Mesothelial cell of epicardium (in vitro differentiated cells): ENCODE measurements at regions not wholly inside any gene's neighbourhood (a gene's known extent, or its start where the extent isn't known, plus 50 kb on each side); places are given as distances from the start of the nearest gene placed in this dataset.

Source experiments
- DNase-seq, 2 experiments: peaks; one replicate each; pipeline ENCODE4 v3.0.0; 2021; ENCODE audit warnings: low spot score in 2 of 2; ENCODE audit not compliant: unreplicated experiment in 2 of 2
- H3K27ac Mint-ChIP-seq: 2 replicates; pipeline ENCODE4 v1.8.0; 2021; ENCODE audit warnings: mixed read lengths
- H3K27me3 Mint-ChIP-seq: 2 replicates; pipeline ENCODE4 v1.8.0; 2021; ENCODE audit warnings: low read depth, mixed read lengths
- H3K36me3 Mint-ChIP-seq: 2 replicates; pipeline ENCODE4 v1.8.0; 2021; ENCODE audit warnings: mixed read lengths
- H3K4me1 Mint-ChIP-seq: 2 replicates; pipeline ENCODE4 v1.8.0; 2021; ENCODE audit warnings: mixed read lengths
- H3K4me3 Mint-ChIP-seq: 2 replicates; pipeline ENCODE4 v1.8.0; 2021; ENCODE audit warnings: mild to moderate bottlenecking, moderate library complexity, mixed read lengths
- H3K9me3 Mint-ChIP-seq: 2 replicates; pipeline ENCODE4 v1.8.0; 2021; ENCODE audit warnings: mixed read lengths
- CTCF ChIP-seq: fragments of 200-600 bp; sonication (generic); IDR thresholded peaks from one replicate; pipeline ENCODE4 v1.5.0; 2021; ENCODE audit warnings: antibody characterized with exemption; ENCODE audit not compliant: unreplicated experiment

GRCh38 chr19:31975461-31975860 is 369.9 kb upstream of the ZNF507 start:
- DNase-seq = peak in 1 of 2 experiments; percentile 31
- Mint-ChIP-seq H3K27ac (no peak overlapping the region), H3K9me3 (no peaks in the 10 kb centered on the region), H3K27me3 (no peaks in the 10 kb centered on the region), H3K4me1 (peaks cover 16% of the 10 kb centered on the region), H3K36me3 (peaks cover 5% of the 10 kb centered on the region), H3K4me3 (no peak overlapping the region)
- no peak for TF ChIP-seq CTCF

- Mint-ChIP-seq H3K27me3 (no peaks in the 10 kb centered on the region), H3K27ac (no peak overlapping the region), H3K36me3 (peaks cover 5% of the 10 kb centered on the region), H3K9me3 (no peaks in the 10 kb centered on the region), H3K4me1 (peaks cover 8% of the 10 kb centered on the region), H3K4me3 (no peak overlapping the region)
- no peak for TF ChIP-seq CTCF
- peak in 1 of 2 experiments; percentile 10 for DNase-seq
These were observed 368.5 kb upstream of the ZNF507 start for GRCh38 chr19:31976775-31977536.

- Mint-ChIP-seq H3K9me3 (no peaks in the 10 kb centered on the region), H3K36me3 (no peaks in the 10 kb centered on the region), H3K4me1 (peaks cover 8% of the 10 kb centered on the region), H3K4me3 (no peak overlapping the region), H3K27ac (no peak overlapping the region), H3K27me3 (no peaks in the 10 kb centered on the region)
- no peak for TF ChIP-seq CTCF
- no peak for DNase-seq
These were observed 366.0 kb upstream of the ZNF507 start for GRCh38 chr19:31979362-31979761.

- Mint-ChIP-seq H3K9me3 (peaks cover 1% of the 10 kb centered on the region), H3K4me3 (no peak overlapping the region), H3K36me3 (peaks cover under 1% of the 10 kb centered on the region), H3K27ac (no peak overlapping the region), H3K4me1 (peaks cover 8% of the 10 kb centered on the region), H3K27me3 (no peaks in the 10 kb centered on the region)
- no peak for TF ChIP-seq CTCF
- DNase-seq = no peak
These were observed 365.3 kb upstream of the ZNF507 start for GRCh38 chr19:31979949-31980670.

- H3K9me3 Mint-ChIP-seq = peaks cover 3% of the 10 kb centered on the region
- H3K27ac Mint-ChIP-seq = no peak overlapping the region
- H3K36me3 Mint-ChIP-seq = peaks cover 3% of the 10 kb centered on the region
- no peak for DNase-seq
- peaks cover 8% of the 10 kb centered on the region for H3K4me1 Mint-ChIP-seq
- H3K27me3 Mint-ChIP-seq = no peaks in the 10 kb centered on the region
- H3K4me3 Mint-ChIP-seq = no peak overlapping the region
- TF ChIP-seq CTCF = no peak
These were observed 364.6 kb upstream of the ZNF507 start for GRCh38 chr19:31980796-31981195.
